ENCODE measurements at regions not wholly inside any gene's neighbourhood (a gene's known extent, or its start where the extent isn't known, plus 50 kb on each side); places are given as distances from the start of the nearest gene placed in this dataset.

GRCh38 chrX:114334473-114334982, 249.4 kb upstream of the HTR2C start (continued):
- TF ChIP-seq ZNF148 (tag by site-specific recombination; IDR thresholded peaks at IDR 0.05; ENCODE audit: borderline replicate concordance) = no peak

GRCh38 chrX:114338870-114339269, 245.0 kb upstream of the HTR2C start:
- Histone ChIP-seq H3K4me1 (ENCODE audit: control insufficient read depth, insufficient read depth, low read length) (no peaks in the 10 kb centered on the region), H3K4me3 (ENCODE audit: low read depth, low read length) (no peak overlapping the region), H3K27ac (ENCODE audit: extremely low read depth, low read depth, low read length) (no peak overlapping the region), H3K36me3 (ENCODE audit: control insufficient read depth in 2 of 2, insufficient read depth in 1 of 2, low read length in 2 of 2) (no peaks in the 10 kb centered on the region), H3K9me3 (ENCODE audit: control insufficient read depth, insufficient read depth, low read depth, low read length) (no peaks in the 10 kb centered on the region)
- POLR2A ChIA-PET = no interaction called here
- TF ChIP-seq ZNF311 (tag by site-specific recombination; IDR thresholded peaks at IDR 0.05; ENCODE audit: borderline replicate concordance) (no peak), KLF9 (tag by site-specific recombination; IDR thresholded peaks at IDR 0.05; ENCODE audit: low read depth) (no peak), ZNF548 (tag by site-specific recombination; IDR thresholded peaks at IDR 0.05) (no peak)
- CTCF ChIA-PET = no interaction called here

- no peaks in the 10 kb centered on the region for H3K4me1 ChIP-seq (ENCODE audit: control insufficient read depth, insufficient read depth, low read length)
- H3K9me3 ChIP-seq (ENCODE audit: control insufficient read depth, insufficient read depth, low read depth, low read length) = no peaks in the 10 kb centered on the region
- no peak overlapping the region for H3K4me3 ChIP-seq (ENCODE audit: low read depth, low read length)
- H3K36me3 ChIP-seq (ENCODE audit: control insufficient read depth in 2 of 2, insufficient read depth in 1 of 2, low read length in 2 of 2) = no peaks in the 10 kb centered on the region
- ChIA-PET POLR2A (no interaction called here), CTCF (interaction anchor here (0.5 to 1.4 kb wide), 6 partner anchors 10 to 823 kb away, joined by 3 to 4 read pairs (median 3); no protein-coding TSS in a partner anchor)
- no peak overlapping the region for H3K27ac ChIP-seq (ENCODE audit: extremely low read depth, low read depth, low read length)
- no peak for TF ChIP-seq ZNF335 (tag by site-specific recombination; conservative IDR thresholded peaks at IDR 0.05)
- no peak for TF ChIP-seq ZNF704 (tag by site-specific recombination; IDR thresholded peaks at IDR 0.05)
- TF ChIP-seq ZNF791 (tag by site-specific recombination; IDR thresholded peaks at IDR 0.05) = no peak
- TF ChIP-seq REST (tag by site-specific recombination; IDR thresholded peaks at IDR 0.05) = no peak
- TF ChIP-seq ZSCAN5A (tag by site-specific recombination; IDR thresholded peaks at IDR 0.05) = no peak
- TF ChIP-seq ZNF140 (tag by site-specific recombination; IDR thresholded peaks at IDR 0.05) = no peak
- TF ChIP-seq ZNF354C (tag by site-specific recombination; IDR thresholded peaks at IDR 0.05; ENCODE audit: borderline replicate concordance, low read depth) = no peak
- no peak for TF ChIP-seq ZNF571 (tag by site-specific recombination; IDR thresholded peaks at IDR 0.05)
- TF ChIP-seq ZNF148 (tag by site-specific recombination; IDR thresholded peaks at IDR 0.05; ENCODE audit: borderline replicate concordance) = no peak
- TF ChIP-seq CTCF (tag by site-specific recombination; IDR thresholded peaks at IDR 0.05) = peak; percentile 30; the same call in 1 of the 2 replicates
- TF ChIP-seq ZBTB10 (tag by site-specific recombination; IDR thresholded peaks at IDR 0.05) = no peak
- no peak for TF ChIP-seq ZNF211 (tag by site-specific recombination; IDR thresholded peaks at IDR 0.05; ENCODE audit: low read depth)
These were observed 239.0 kb upstream of the HTR2C start for GRCh38 chrX:114344756-114345349.
